Spleen (tissue), 11 donors: ENCODE measurements at regions not wholly inside any gene's neighbourhood (a gene's known extent, or its start where the extent isn't known, plus 50 kb on each side); places are given as distances from the start of the nearest gene placed in this dataset.

ENCODE experiments used
- DNase-seq: peaks from one replicate; pipeline ENCODE4 v3.0.0-alpha.2; 2020
- H3K27ac ChIP-seq, 8 donors: fragments of 200-600 bp; sonication (generic) in 7 of 8; 1 replicate in 4 of 8; 2 replicates in 4 of 8; pipeline versions ENCODE4 v1.5.0 to v1.8.0; 2016 to 2021; ENCODE audit warnings: inconsistent platforms in 4 of 8, mild to moderate bottlenecking in 4 of 8, moderate library complexity in 1 of 8
- H3K27me3 ChIP-seq, 7 donors: fragments of 200-600 bp; sonication (generic) in 6 of 7; replicated peaks in 1 of 7; 1 replicate in 4 of 7; 2 replicates in 3 of 7; pipeline versions ENCODE4 v1.5.0 to v1.8.0; 2016 to 2021; ENCODE audit warnings: inconsistent platforms in 3 of 7, mild to moderate bottlenecking in 1 of 7
- H3K36me3 ChIP-seq, 6 donors: fragments of 200-600 bp; sonication (generic) in 5 of 6; 1 replicate in 4 of 6; 2 replicates in 2 of 6; pipeline versions ENCODE4 v1.5.0 to v1.8.0; 2016 to 2021; ENCODE audit warnings: inconsistent platforms in 2 of 6
- H3K4me1 ChIP-seq, 6 donors: fragments of 200-600 bp; sonication (generic) in 5 of 6; 1 replicate in 3 of 6; 2 replicates in 3 of 6; pipeline versions ENCODE4 v1.5.0 to v1.8.0; 2016 to 2021; ENCODE audit warnings: inconsistent platforms in 3 of 6
- H3K4me3 ChIP-seq, 8 donors: fragments of 200-600 bp; sonication (generic) in 7 of 8; 1 replicate in 4 of 8; 2 replicates in 4 of 8; pipeline versions ENCODE4 v1.5.0 to v1.8.0; 2016 to 2021; ENCODE audit warnings: inconsistent platforms in 4 of 8, mild to moderate bottlenecking in 4 of 8, moderate library complexity in 2 of 8
- H3K9me3 ChIP-seq, 8 donors: fragments of 200-600 bp; sonication (generic) in 7 of 8; 1 replicate in 4 of 8; 2 replicates in 4 of 8; pipeline versions ENCODE4 v1.5.0 to v1.8.0; 2016 to 2021; ENCODE audit warnings: inconsistent platforms in 4 of 8
- POLR2A ChIP-seq, 3 donors: fragments of 450-650 bp; IDR thresholded peaks; one replicate each; pipeline ENCODE4 v1.5.1; 2017; ENCODE audit warnings: antibody characterized with exemption in 3 of 3, mild to moderate bottlenecking in 1 of 3
- POLR2AphosphoS5 ChIP-seq, 3 donors: sonication (generic); formaldehyde crosslinking; IDR thresholded peaks; one replicate each; pipeline ENCODE4 v1.5.1; 2017; ENCODE audit warnings: antibody characterized with exemption in 3 of 3
- WGBS, 5 donors: extraction: QIAGEN DNeasy Blood & Tissue Kit in 3 of 5; methylation state at CpG; one replicate each; pipeline versions ENCODE4 v1.1.5 to v1.1.7; 2013 to 2018; 5-methylcytosine and 5-hydroxymethylcytosine counted together
- intact Hi-C: fragments of 100-400 bp; cut with DNase I; formaldehyde crosslinking; loops from one replicate; pipeline ENCODE4 v1.15.0; 2023; ENCODE audit warnings: low total_unique reads
- TF ChIP-seq, protein P1 (sequence below), 11 experiments: fragments of 200-600 bp in 7 of 11; fragments of 450-650 bp in 4 of 11; sonication (generic) in 4 of 11; IDR thresholded peaks in 8 of 11; conservative IDR thresholded peaks in 3 of 11; 1 replicate in 7 of 11; 2 replicates in 4 of 11; pipeline versions ENCODE4 v1.4.0 to v1.8.0; 2016 to 2021; ENCODE audit warnings: antibody characterized with exemption in 11 of 11, inconsistent platforms in 4 of 11, mild to moderate bottlenecking in 1 of 11
- donor health status: healthy with polysubstance abuse.
- donor health status: DM: no; HTN: no; CAD: no; lungs with moderate emphysema.
- donor health status: DM: no; HTN: no; CAD: no.
- donor health status: Bipolar disorder and iron deficiency.
- donor health status: healthy.
- donor health status: DM: no; HTN: no; CAD: no.
- donor health status: DM: yes; HTN: yes; CAD: no.

DNA sequence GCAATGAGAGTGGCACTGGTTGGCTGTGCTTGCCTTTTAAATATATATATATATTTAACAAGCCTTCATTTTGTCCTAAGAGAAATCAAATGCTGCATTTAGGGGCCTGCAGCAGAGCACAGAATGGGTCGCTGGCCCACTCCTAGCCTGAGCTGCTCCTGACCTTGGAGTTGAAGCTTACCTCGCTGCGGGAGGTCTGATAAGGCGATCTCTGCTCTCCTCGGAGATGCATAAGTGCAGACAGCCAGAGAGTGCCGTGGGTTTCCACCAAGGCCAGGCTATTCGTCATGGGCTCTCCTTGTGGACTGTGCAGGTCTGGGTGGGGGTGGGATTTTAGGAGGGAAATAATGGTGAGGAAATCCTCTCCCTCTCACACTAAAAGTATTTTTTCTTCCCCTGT, 99.5 kb upstream of the IKZF1 start:
- intact Hi-C loops, result no loop called here
- TF ChIP-seq POLR2A (IDR thresholded peaks at IDR 0.05) (no peak), POLR2AphosphoS5 (IDR thresholded peaks at IDR 0.05) (no peak)
- Histone ChIP-seq H3K4me1 (peaks cover 3 to 63% (median 40%) of the 10 kb centered on the region in 6 donors), H3K36me3 (no peaks in the 10 kb centered on the region), H3K27ac (no peak overlapping the region), H3K27me3 (no peaks in the 10 kb centered on the region), H3K4me3 (no peak overlapping the region), H3K9me3 (no peaks in the 10 kb centered on the region)
- DNase-seq, result no peak
- WGBS, 5 donors, result 61 to 69% (median 66%) methylated on average over 7 of the region's 7 CpGs

DNA sequence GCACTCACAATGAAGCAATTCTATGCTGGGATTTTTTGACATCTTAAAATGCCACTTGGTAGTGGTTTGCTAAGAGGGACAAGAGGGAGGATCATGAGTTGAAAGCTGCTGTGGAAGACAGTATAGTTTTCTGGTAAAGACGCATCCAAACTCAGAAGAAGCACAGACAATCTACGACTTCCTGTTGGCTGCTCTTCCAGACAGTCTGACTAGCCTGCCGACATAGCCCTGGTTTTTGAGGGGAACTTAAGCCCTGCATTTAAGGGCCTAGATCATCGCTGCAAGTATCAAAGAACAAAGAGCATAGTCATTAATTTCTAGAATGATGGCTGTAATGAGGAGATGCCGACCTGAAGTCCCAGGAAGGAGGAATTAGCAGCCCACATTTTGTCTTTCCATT, 99.9 kb upstream of the IKZF1 start:
- WGBS, 5 donors, result 27 to 40% (median 31%) methylated on average over 5 of the region's 5 CpGs
- Histone ChIP-seq H3K4me1 (peaks cover 3 to 62% (median 41%) of the 10 kb centered on the region in 6 donors), H3K9me3 (no peaks in the 10 kb centered on the region), H3K27me3 (no peaks in the 10 kb centered on the region), H3K36me3 (no peaks in the 10 kb centered on the region), H3K27ac (no peak overlapping the region), H3K4me3 (no peak overlapping the region)
- TF ChIP-seq, protein P1, sequence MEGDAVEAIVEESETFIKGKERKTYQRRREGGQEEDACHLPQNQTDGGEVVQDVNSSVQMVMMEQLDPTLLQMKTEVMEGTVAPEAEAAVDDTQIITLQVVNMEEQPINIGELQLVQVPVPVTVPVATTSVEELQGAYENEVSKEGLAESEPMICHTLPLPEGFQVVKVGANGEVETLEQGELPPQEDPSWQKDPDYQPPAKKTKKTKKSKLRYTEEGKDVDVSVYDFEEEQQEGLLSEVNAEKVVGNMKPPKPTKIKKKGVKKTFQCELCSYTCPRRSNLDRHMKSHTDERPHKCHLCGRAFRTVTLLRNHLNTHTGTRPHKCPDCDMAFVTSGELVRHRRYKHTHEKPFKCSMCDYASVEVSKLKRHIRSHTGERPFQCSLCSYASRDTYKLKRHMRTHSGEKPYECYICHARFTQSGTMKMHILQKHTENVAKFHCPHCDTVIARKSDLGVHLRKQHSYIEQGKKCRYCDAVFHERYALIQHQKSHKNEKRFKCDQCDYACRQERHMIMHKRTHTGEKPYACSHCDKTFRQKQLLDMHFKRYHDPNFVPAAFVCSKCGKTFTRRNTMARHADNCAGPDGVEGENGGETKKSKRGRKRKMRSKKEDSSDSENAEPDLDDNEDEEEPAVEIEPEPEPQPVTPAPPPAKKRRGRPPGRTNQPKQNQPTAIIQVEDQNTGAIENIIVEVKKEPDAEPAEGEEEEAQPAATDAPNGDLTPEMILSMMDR (IDR thresholded peaks at IDR 0.05 in 8 of 11, conservative IDR thresholded peaks at IDR 0.05 in 3 of 11), result no peak
- TF ChIP-seq POLR2A (IDR thresholded peaks at IDR 0.05), result no peak
- TF ChIP-seq POLR2AphosphoS5 (IDR thresholded peaks at IDR 0.05), result no peak
- no peak for DNase-seq
- intact Hi-C loops, result loop anchor here (5.0 kb wide), 1 partner anchor 213 kb away; no protein-coding TSS in a partner anchor

DNA sequence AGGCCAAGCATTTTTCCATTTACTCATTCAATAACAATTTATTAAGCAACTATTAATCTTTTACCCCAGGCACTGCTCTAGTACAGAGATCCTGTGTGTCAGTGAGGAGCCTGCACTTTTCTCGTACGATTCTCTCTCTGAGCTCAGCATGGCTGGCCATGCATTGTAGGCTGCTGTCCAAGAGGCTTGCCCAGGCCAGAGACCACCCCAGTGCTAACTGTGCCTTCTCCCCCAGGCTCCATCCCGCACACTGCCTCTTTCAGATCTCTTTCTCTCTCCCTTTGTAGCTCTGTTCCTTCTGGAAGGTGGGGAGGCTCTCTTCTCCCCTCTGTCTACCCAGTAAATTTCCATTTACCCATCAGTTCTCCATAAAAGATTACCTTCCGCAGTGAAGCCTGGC, 101.0 kb upstream of the IKZF1 start:
- 86 to 93% (median 86%) methylated on average over 4 of the region's 4 CpGs for whole genome bisulfite sequencing, 5 donors
- no peaks in the 10 kb centered on the region for H3K27me3 ChIP-seq
- H3K27ac ChIP-seq, result no peak overlapping the region
- no peaks in the 10 kb centered on the region for H3K36me3 ChIP-seq
- H3K4me1 ChIP-seq, result peaks cover 3 to 51% (median 37%) of the 10 kb centered on the region in 6 donors
- intact Hi-C loops, result loop anchor here (5.0 kb wide), 1 partner anchor 214 kb away; no protein-coding TSS in a partner anchor
- no peak overlapping the region for H3K4me3 ChIP-seq
- TF ChIP-seq POLR2AphosphoS5 (IDR thresholded peaks at IDR 0.05) (no peak), POLR2A (IDR thresholded peaks at IDR 0.05) (no peak)
- TF ChIP-seq, protein P1 (IDR thresholded peaks at IDR 0.05 in 8 of 11, conservative IDR thresholded peaks at IDR 0.05 in 3 of 11), result no peak
- no peaks in the 10 kb centered on the region for H3K9me3 ChIP-seq
- no peak for DNase-seq

DNA sequence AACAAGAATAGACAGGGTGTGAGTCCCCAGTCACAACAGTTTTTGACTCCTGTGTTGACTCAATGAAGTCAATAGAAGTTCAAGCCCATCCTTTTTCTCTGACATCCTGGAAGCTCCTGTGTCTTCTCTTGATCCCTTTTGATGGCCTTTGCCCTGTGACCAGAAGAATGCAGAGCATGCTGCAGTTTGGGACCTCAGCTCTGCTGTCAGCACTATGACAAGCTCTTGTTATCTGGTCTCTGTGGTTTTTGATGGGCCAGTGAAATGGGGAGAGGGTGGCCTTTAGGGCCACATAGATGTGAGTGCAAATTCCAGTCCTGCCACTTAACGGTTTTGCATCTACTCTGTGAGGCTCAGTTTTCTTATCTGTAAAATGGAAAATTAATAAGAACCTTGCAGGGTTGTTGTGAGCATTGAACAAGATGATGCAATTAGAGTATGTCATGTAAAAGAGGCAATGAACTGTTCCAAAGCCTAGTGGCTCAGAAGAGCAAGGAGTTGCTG, 102.4 kb upstream of the IKZF1 start:
- Histone ChIP-seq H3K27ac (no peak overlapping the region), H3K4me1 (peaks cover 3 to 37% (median 23%) of the 10 kb centered on the region in 6 donors), H3K36me3 (no peaks in the 10 kb centered on the region), H3K27me3 (no peaks in the 10 kb centered on the region), H3K9me3 (no peaks in the 10 kb centered on the region), H3K4me3 (no peak overlapping the region)
- intact Hi-C loops, result loop anchor here (5.0 kb wide), 1 partner anchor 215 kb away; no protein-coding TSS in a partner anchor
- DNase-seq, result no peak
- WGBS, 5 donors, result 83 to 95% (median 86%) methylated on average over 1 of the region's 1 CpG
- TF ChIP-seq, protein P1 (IDR thresholded peaks at IDR 0.05 in 8 of 11, conservative IDR thresholded peaks at IDR 0.05 in 3 of 11), result no peak
- no peak for TF ChIP-seq POLR2A (IDR thresholded peaks at IDR 0.05)
- TF ChIP-seq POLR2AphosphoS5 (IDR thresholded peaks at IDR 0.05), result no peak
